ENCODE measurements at regions not wholly inside any gene's neighbourhood (a gene's known extent, or its start where the extent isn't known, plus 50 kb on each side); places are given as distances from the start of the nearest gene placed in this dataset.
"Not testable (repeated sequence)": the region's sequence is repeated elsewhere in the genome, so short reads cannot be mapped to it uniquely, and the experiment has no call there.

DNA sequence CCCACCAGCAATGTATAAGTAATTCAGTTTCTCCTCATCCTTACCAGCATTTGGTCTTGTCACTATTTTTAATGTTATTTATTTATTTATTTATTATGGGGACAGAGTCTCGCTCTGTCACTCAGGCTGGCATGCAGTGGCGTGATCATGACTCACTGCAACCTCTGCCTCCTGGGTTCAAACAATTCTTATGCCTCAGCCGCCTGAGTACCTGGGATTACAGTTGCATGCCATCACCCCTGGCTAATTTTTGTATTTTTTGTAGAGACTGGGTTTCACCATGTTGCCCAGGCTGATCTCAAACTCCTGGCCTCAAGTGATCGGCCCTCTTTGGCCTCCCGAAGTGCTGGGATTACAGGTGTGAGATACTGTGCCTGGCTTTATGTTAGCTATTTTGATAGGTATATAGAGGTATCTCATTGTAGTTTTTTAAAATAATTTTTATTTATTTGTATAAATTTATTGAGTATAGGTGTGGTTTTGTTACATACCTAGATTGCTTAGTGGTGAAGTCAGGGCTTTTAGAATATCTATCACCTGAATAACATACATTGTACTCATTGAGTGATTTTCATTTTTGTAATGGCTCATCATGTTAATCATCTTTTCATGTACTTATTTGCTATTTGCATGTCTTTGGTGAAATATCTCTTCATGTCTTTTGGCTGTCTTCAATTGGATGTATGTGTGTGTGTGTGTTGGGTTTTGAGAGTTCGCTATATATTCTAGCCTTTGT lies 53.3 kb downstream of the TANC2 start:
- no peak for DNase-seq (ENCODE audit: low spot score)
- in situ Hi-C loops (cut with HindIII; ENCODE audit: low sequenced_read_pairs), result no loop called here

DNA sequence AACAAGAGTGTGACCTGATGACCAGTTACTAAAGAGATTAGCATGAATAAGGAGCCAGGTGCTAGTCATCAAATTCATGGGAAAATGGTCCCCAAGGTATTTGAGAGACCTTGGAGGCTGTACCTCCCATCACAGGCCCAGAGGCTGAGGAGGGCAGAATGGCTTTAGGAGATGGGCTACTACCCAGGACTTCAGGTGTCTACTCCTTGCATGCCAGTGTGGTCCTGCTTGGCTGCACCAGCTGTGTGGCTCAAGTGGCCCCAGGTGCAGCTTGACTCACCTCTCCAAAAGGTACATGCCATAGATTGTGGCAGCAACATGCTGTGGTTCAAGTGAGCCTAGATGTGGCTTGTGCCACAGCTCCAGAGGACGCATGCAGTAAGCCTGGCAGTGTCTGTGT lies 56.5 kb downstream of the TANC2 start:
- in situ Hi-C loops (cut with HindIII; ENCODE audit: low sequenced_read_pairs), result no loop called here
- no peak for DNase-seq (ENCODE audit: low spot score)

GRCh38 chr17:63023049-63023448 lies 57.0 kb downstream of the TANC2 start:
- in situ Hi-C loops (cut with HindIII; ENCODE audit: low sequenced_read_pairs), result no loop called here
- no peak for DNase-seq (ENCODE audit: low spot score)

- in situ Hi-C loops (cut with HindIII; ENCODE audit: low sequenced_read_pairs), result no loop called here
- no peak for DNase-seq (ENCODE audit: low spot score)
Observed at GRCh38 chr17:63024201-63024600, 58.2 kb downstream of the TANC2 start.

GRCh38 chr17:63024716-63025115 lies 58.7 kb downstream of the TANC2 start:
- in situ Hi-C loops (cut with HindIII; ENCODE audit: low sequenced_read_pairs), result no loop called here
- DNase-seq (ENCODE audit: low spot score), result no peak

- DNase-seq (ENCODE audit: low spot score); in situ Hi-C loops (cut with HindIII; ENCODE audit: low sequenced_read_pairs): not testable (repeated sequence)
Observed at GRCh38 chr17:63025637-63026036, 59.6 kb downstream of the TANC2 start.

DNA sequence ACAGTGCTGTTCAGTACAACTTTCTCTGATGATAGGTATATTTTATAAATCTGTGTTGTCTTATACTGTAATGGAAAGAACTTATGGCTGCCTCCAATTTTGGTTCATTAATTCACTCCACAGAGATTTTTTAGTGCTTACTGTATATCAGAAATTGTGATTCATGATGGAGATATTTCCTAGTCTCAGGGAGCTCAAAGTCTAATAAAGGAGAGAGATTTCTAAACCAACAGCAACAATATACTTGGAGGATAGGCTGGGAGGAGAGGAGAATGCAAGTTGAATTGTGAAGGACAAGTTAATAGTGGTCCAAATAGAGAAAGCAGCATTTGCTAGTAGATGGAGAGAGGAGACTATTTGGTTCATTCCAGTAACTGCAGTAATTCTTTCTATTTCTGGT lies 63.5 kb downstream of the TANC2 start:
- DNase-seq (ENCODE audit: low spot score), result no peak
- in situ Hi-C loops (cut with HindIII; ENCODE audit: low sequenced_read_pairs), result no loop called here

- in situ Hi-C loops (cut with HindIII; ENCODE audit: low sequenced_read_pairs), result no loop called here
- no peak for DNase-seq (ENCODE audit: low spot score)
Observed at GRCh38 chr17:63032142-63032541, 66.1 kb downstream of the TANC2 start.

- no peak for DNase-seq (ENCODE audit: low spot score)
- in situ Hi-C loops (cut with HindIII; ENCODE audit: low sequenced_read_pairs), result no loop called here
Observed at GRCh38 chr17:63033142-63033541, 67.1 kb downstream of the TANC2 start.

DNA sequence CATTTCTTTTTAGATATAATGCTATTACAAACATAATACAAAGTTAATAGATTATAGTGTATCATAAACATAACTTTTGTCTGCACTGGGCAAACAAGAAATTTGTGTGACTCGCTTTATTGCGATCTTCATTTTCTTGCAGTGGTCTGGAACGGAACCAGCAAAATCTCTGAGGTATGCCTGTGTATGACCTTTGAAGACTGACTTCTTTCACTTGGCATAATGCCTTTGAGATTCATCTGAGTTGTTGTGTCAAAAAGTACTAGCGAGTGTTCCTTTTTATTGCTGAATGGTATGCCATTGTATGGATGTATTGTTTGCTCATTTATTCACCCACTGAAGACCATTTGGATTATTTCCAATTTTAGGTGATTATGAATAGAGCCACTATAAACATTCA lies 69.2 kb downstream of the TANC2 start:
- no peak for DNase-seq (ENCODE audit: low spot score)

DNA sequence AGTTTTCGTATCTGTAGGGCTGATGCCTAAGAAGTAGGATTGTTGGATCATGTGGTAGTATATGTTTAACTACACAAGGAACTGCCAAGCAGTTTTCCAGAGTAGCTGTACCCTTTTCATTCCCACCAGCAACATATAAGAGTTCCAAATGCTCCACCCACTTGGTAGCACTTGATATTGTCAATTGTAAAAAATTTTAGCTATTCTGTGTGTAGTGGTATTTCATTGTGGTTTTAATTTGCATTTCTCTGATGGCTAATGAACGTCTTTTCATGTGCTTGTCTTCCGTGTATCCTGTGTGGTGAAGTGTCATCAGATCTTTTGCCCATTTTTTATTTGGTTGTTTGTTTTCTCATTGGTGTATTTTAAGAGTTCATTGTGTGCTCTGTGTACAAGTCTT lies 69.7 kb downstream of the TANC2 start:
- in situ Hi-C loops (cut with HindIII; ENCODE audit: low sequenced_read_pairs), result no loop called here
- no peak for DNase-seq (ENCODE audit: low spot score)

More for the DNA sequence above, 69.2 kb downstream of the TANC2 start:
- in situ Hi-C loops (cut with HindIII; ENCODE audit: low sequenced_read_pairs), result no loop called here

GRCh38 chr17:63039342-63039741 lies 73.3 kb downstream of the TANC2 start:
- DNase-seq (ENCODE audit: low spot score), result no peak
- in situ Hi-C loops (cut with HindIII; ENCODE audit: low sequenced_read_pairs), result no loop called here

DNA sequence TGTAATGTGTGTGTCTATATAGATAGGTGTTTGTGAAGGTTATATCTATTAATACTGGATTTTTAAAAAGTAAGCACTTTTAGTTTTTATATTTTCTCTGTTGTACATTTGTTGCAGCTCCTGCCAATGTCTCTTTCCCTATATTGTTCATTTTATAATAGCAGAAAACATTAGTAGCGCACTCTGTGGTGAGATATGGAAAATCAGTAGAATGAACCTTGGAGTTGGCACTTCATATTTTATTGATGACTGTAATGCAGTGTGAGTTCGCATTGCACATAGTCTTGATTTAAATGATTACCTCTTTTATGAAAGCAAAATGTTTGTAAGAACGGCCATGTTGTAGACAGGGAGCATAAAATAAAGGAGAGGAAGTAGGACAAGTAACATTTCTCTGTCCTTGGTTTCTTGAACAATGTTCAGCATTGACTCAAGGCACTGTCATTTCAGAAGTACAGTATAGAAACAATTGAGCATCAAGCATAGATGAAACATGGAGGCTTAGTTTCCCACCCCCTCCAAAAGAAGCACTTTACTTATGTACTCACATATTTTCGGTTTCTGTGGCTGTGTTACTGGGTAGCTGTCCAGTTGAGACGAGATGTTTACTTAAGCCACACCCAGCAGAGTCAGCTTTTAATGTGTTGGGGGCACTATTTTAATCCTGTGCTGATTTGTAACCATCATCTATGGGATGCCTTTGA lies 74.0 kb downstream of the TANC2 start:
- in situ Hi-C loops (cut with HindIII; ENCODE audit: low sequenced_read_pairs), result no loop called here
- DNase-seq (ENCODE audit: low spot score), result no peak

- no peak for DNase-seq (ENCODE audit: low spot score)
- in situ Hi-C loops (cut with HindIII; ENCODE audit: low sequenced_read_pairs), result no loop called here
Observed at GRCh38 chr17:63040816-63041215, 74.8 kb downstream of the TANC2 start.

DNA sequence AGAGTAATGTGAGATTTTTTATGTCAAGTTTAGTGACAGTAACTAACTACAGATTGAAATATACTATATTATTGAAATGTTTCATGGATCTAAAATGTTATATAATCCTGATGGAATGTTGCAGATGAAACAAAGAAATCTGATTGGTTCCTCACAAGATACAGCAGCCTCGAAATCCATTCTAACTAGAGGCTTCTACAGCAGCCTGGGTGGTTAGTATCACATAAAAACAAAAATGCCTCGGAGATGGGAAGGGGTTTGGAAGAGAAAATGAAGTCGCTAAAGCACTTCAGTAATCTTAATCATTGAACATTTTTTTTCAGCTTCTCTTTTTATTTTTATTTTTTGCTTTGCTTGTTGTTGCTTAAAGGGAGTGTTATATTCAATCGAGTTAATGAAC lies 75.2 kb downstream of the TANC2 start:
- DNase-seq (ENCODE audit: low spot score), result no peak
- in situ Hi-C loops (cut with HindIII; ENCODE audit: low sequenced_read_pairs), result no loop called here

DNA sequence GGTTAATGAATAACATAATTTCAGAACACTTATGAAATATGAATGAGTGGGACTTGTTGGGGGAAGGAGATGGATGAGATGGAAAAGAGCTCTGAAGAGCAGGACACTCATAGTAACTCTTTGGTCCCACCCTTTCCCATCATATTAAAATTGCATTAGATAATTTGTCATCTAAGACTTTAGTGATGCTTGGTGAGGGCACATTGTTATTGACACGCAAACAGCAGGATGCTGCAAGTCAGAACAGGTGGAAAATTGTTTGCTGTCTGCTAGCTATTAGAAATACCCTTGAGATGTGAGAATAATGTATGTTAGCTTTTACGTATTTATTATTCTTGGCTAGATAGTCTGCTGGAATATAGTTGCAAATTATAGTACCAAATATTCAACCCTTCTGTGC lies 75.7 kb downstream of the TANC2 start:
- in situ Hi-C loops (cut with HindIII; ENCODE audit: low sequenced_read_pairs), result no loop called here
- DNase-seq (ENCODE audit: low spot score), result no peak

DNA sequence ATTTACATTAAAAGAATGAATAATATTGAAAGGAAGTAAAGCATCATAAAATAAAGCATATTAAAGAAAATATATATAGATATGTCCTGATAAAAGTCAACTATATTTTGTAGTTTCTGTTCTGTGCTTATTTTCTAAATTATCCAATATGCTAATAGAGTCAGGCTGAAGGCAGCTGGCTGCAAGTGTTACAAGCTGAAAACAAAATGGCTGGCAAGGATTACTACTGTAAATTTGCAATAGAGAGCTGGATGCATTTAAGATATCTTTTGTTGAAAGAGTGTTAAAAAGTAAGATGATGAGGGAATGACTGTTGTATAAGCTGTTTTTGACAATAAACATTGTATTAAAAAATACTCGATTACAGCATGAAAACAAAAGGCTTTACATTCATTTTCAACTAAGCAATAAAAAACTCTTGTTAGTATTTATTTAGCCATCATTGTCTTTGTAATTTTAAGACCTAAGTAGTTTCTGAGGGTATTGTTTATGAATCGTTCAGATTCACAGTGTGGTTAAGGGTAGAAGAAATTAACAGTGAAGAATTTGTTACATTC lies 76.3 kb downstream of the TANC2 start:
- DNase-seq (ENCODE audit: low spot score), result no peak

GRCh38 chr17:63057560-63057959 lies 91.5 kb downstream of the TANC2 start:
- DNase-seq (ENCODE audit: low spot score); in situ Hi-C loops (cut with HindIII; ENCODE audit: low sequenced_read_pairs): not testable (repeated sequence)

More for the DNA sequence above, 76.3 kb downstream of the TANC2 start:
- in situ Hi-C loops (cut with HindIII; ENCODE audit: low sequenced_read_pairs), result no loop called here

- in situ Hi-C loops (cut with HindIII; ENCODE audit: low sequenced_read_pairs), result no loop called here
Observed at GRCh38 chr17:63066158-63066813, 100.3 kb downstream of the TANC2 start.

GRCh38 chr17:63069245-63069644 lies 103.2 kb downstream of the TANC2 start:
- in situ Hi-C loops (cut with HindIII; ENCODE audit: low sequenced_read_pairs), result no loop called here
- DNase-seq (ENCODE audit: low spot score), result no peak

More at GRCh38 chr17:63066158-63066813, 100.3 kb downstream of the TANC2 start:
- DNase-seq (ENCODE audit: low spot score), result no peak

Measured in G401 (cell line).